Esophagus muscularis mucosa (tissue), 4 donors: ENCODE measurements at regions not wholly inside any gene's neighbourhood (a gene's known extent, or its start where the extent isn't known, plus 50 kb on each side); places are given as distances from the start of the nearest gene placed in this dataset.

ENCODE experiments used
- DNase-seq: peaks from one replicate; pipeline ENCODE4 v3.0.0-alpha.2; 2017; ENCODE audit errors: extremely low spot score
- H3K27ac ChIP-seq, 4 donors: fragments of 200-600 bp; sonication (generic); replicated peaks in 1 of 4; 1 replicate in 3 of 4; 2 replicates in 1 of 4; pipeline ENCODE4 v1.5.1; 2016 to 2019; ENCODE audit warnings: mild to moderate bottlenecking in 1 of 4
- H3K27me3 ChIP-seq, 4 donors: fragments of 200-600 bp; sonication (generic); one replicate each; pipeline versions ENCODE4 v1.5.1 to v1.6.0; 2016 to 2019
- H3K36me3 ChIP-seq, 4 donors: fragments of 200-600 bp; sonication (generic); one replicate each; pipeline ENCODE4 v1.5.1; 2016 to 2019
- H3K4me1 ChIP-seq, 4 donors: fragments of 200-600 bp; sonication (generic); one replicate each; pipeline ENCODE4 v1.5.1; 2016 to 2019
- H3K4me3 ChIP-seq, 4 donors: fragments of 200-600 bp; sonication (generic); 1 replicate in 2 of 4; 2 replicates in 2 of 4; pipeline ENCODE4 v1.5.1; 2016 to 2019; ENCODE audit warnings: mild to moderate bottlenecking in 4 of 4, moderate library complexity in 1 of 4
- H3K9me3 ChIP-seq, 4 donors: fragments of 200-600 bp; sonication (generic); 1 replicate in 3 of 4; 2 replicates in 1 of 4; pipeline ENCODE4 v1.5.1; 2016 to 2019
- EP300 ChIP-seq: sonication (generic); formaldehyde crosslinking; IDR thresholded peaks from one replicate; pipeline ENCODE4 v1.6.1; 2017; ENCODE audit warnings: antibody characterized with exemption
- POLR2A ChIP-seq: fragments of 450-650 bp; IDR thresholded peaks from one replicate; pipeline ENCODE4 v1.6.1; 2017; ENCODE audit warnings: antibody characterized with exemption, moderate library complexity, mild to moderate bottlenecking, low read depth
- POLR2AphosphoS5 ChIP-seq, 2 donors: sonication (generic); formaldehyde crosslinking; IDR thresholded peaks; one replicate each; pipeline ENCODE4 v1.6.1; 2017; ENCODE audit warnings: antibody characterized with exemption in 2 of 2
- WGBS: methylation state at CpG from one replicate; pipeline ENCODE4 v1.1.5; 2018; 5-methylcytosine and 5-hydroxymethylcytosine counted together
- intact Hi-C: fragments of 100-400 bp; cut with DNase I; formaldehyde crosslinking; loops from one replicate; pipeline ENCODE4 v1.15.1; 2023
- TF ChIP-seq, protein P1 (sequence below), 3 experiments: fragments of 200-600 bp in 2 of 3; fragments of 450-650 bp in 1 of 3; sonication (generic) in 2 of 3; IDR thresholded peaks; one replicate each; pipeline ENCODE4 v1.5.1; 2017 to 2019; ENCODE audit warnings: antibody characterized with exemption in 3 of 3, mild to moderate bottlenecking in 2 of 3, moderate library complexity in 1 of 3

GRCh38 chr10:10178476-10178875 lies 839.2 kb upstream of the CELF2 start:
- TF ChIP-seq EP300, result no peak
- TF ChIP-seq POLR2AphosphoS5 (IDR thresholded peaks at IDR 0.05), result no peak
- TF ChIP-seq, protein P1, sequence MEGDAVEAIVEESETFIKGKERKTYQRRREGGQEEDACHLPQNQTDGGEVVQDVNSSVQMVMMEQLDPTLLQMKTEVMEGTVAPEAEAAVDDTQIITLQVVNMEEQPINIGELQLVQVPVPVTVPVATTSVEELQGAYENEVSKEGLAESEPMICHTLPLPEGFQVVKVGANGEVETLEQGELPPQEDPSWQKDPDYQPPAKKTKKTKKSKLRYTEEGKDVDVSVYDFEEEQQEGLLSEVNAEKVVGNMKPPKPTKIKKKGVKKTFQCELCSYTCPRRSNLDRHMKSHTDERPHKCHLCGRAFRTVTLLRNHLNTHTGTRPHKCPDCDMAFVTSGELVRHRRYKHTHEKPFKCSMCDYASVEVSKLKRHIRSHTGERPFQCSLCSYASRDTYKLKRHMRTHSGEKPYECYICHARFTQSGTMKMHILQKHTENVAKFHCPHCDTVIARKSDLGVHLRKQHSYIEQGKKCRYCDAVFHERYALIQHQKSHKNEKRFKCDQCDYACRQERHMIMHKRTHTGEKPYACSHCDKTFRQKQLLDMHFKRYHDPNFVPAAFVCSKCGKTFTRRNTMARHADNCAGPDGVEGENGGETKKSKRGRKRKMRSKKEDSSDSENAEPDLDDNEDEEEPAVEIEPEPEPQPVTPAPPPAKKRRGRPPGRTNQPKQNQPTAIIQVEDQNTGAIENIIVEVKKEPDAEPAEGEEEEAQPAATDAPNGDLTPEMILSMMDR (IDR thresholded peaks at IDR 0.05), result no peak
- no peak for TF ChIP-seq POLR2A
- Histone ChIP-seq H3K4me1 (no peaks in the 10 kb centered on the region), H3K27me3 (no peaks in the 10 kb centered on the region), H3K4me3 (no peak overlapping the region), H3K9me3 (no peaks in the 10 kb centered on the region), H3K27ac (no peak overlapping the region), H3K36me3 (no peaks in the 10 kb centered on the region)
- intact Hi-C loops, result no loop called here
- DNase-seq, result no peak
- 84% methylated on average over 3 of the region's 3 CpGs for WGBS

GRCh38 chr10:10193848-10194247 lies 823.8 kb upstream of the CELF2 start:
- intact Hi-C loops, result no loop called here
- DNase-seq, result no peak

DNA sequence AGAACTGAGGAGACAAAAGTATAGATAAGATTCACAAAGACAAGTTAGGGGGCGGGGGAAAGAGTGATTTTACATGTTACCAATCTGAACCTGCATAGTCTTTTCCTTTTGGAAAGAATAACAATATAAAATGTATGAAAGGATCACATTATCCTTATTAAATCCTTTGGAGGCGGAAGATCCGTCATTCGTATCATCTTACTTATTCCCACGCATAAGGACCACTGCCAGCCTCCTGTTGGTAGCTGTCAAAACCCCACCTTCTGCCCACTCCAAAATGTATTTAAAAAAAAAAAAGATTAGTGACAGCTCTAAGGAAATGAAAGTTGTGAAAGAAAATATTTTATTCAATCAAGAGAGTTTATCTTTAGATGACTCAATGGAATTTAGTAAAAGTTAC lies 821.0 kb upstream of the CELF2 start:
- TF ChIP-seq, protein P1 (IDR thresholded peaks at IDR 0.05), result no peak
- no peak for TF ChIP-seq POLR2A
- no peak for TF ChIP-seq EP300
- no peak for TF ChIP-seq POLR2AphosphoS5 (IDR thresholded peaks at IDR 0.05)
- intact Hi-C loops, result no loop called here
- Histone ChIP-seq H3K27ac (no peak overlapping the region), H3K9me3 (no peaks in the 10 kb centered on the region), H3K36me3 (no peaks in the 10 kb centered on the region), H3K4me1 (no peaks in the 10 kb centered on the region), H3K4me3 (no peak overlapping the region), H3K27me3 (no peaks in the 10 kb centered on the region)
- no peak for DNase-seq
- whole genome bisulfite sequencing, result 89% methylated on average over 5 of the region's 5 CpGs

More at GRCh38 chr10:10193848-10194247, 823.8 kb upstream of the CELF2 start:
- no peaks in the 10 kb centered on the region for H3K36me3 ChIP-seq
- WGBS, result 92% methylated on average over 4 of the region's 4 CpGs
- H3K27me3 ChIP-seq, result no peaks in the 10 kb centered on the region
- no peaks in the 10 kb centered on the region for H3K9me3 ChIP-seq
- H3K4me3 ChIP-seq, result no peak overlapping the region
- H3K27ac ChIP-seq, result no peak overlapping the region
- H3K4me1 ChIP-seq, result no peaks in the 10 kb centered on the region
- no peak for TF ChIP-seq POLR2AphosphoS5 (IDR thresholded peaks at IDR 0.05)
- no peak for TF ChIP-seq EP300
- TF ChIP-seq, protein P1 (IDR thresholded peaks at IDR 0.05), result no peak
- TF ChIP-seq POLR2A, result no peak

DNA sequence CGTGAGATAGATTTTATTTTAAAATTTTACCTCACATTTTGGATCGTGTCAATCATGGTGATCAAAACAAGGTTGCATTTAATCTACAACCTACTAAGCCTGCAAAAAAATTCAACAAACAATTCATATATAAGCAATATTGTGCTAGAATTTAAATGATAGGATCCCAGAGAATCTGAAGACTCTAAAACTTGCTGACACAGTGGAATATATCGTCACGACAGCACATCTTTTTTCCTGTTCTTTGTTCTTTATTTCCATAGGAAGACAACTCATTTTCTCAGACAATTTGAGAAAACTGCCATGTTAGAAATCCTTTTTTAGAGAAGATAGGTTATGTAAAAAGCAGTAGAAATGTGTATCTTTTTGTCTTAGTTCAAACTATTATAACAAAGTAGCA lies 820.2 kb upstream of the CELF2 start:
- H3K9me3 ChIP-seq, result no peaks in the 10 kb centered on the region
- no peaks in the 10 kb centered on the region for H3K27me3 ChIP-seq
- no peak for DNase-seq
- TF ChIP-seq, protein P1 (IDR thresholded peaks at IDR 0.05), result no peak
- TF ChIP-seq POLR2AphosphoS5 (IDR thresholded peaks at IDR 0.05), result no peak
- TF ChIP-seq EP300, result no peak
- TF ChIP-seq POLR2A, result no peak
- 80% methylated on average over 4 of the region's 4 CpGs for WGBS
- no peaks in the 10 kb centered on the region for H3K4me1 ChIP-seq
- no peaks in the 10 kb centered on the region for H3K36me3 ChIP-seq
- intact Hi-C loops, result no loop called here
- H3K27ac ChIP-seq, result no peak overlapping the region
- H3K4me3 ChIP-seq, result no peak overlapping the region

GRCh38 chr10:10198363-10198762 lies 819.3 kb upstream of the CELF2 start:
- Histone ChIP-seq H3K4me3 (no peak overlapping the region), H3K27ac (no peak overlapping the region), H3K9me3 (no peaks in the 10 kb centered on the region), H3K27me3 (no peaks in the 10 kb centered on the region), H3K36me3 (no peaks in the 10 kb centered on the region), H3K4me1 (no peaks in the 10 kb centered on the region)
- intact Hi-C loops, result no loop called here
- no peak for DNase-seq
- TF ChIP-seq, protein P1 (IDR thresholded peaks at IDR 0.05), result no peak
- TF ChIP-seq POLR2AphosphoS5 (IDR thresholded peaks at IDR 0.05) (no peak), POLR2A (no peak)
- 88% methylated on average over 6 of the region's 6 CpGs for WGBS
